Lower leg skin (tissue), 3 donors: ENCODE measurements at regions not wholly inside any gene's neighbourhood (a gene's known extent, or its start where the extent isn't known, plus 50 kb on each side); places are given as distances from the start of the nearest gene placed in this dataset.
"Not testable (repeated sequence)": the region's sequence is repeated elsewhere in the genome, so short reads cannot be mapped to it uniquely, and the experiment has no call there.

ENCODE experiments used
- CTCF ChIP-seq, 3 donors: fragments of 450-650 bp; IDR thresholded peaks; one replicate each; pipeline ENCODE4 v1.5.1; 2016; ENCODE audit warnings: antibody characterized with exemption in 3 of 3, mild to moderate bottlenecking in 3 of 3, moderate library complexity in 2 of 3
- POLR2A ChIP-seq, 2 donors: fragments of 450-650 bp; IDR thresholded peaks; one replicate each; pipeline ENCODE4 v1.6.1; 2016 to 2017; ENCODE audit warnings: antibody characterized with exemption in 2 of 2, mild to moderate bottlenecking in 1 of 2, moderate library complexity in 1 of 2

- not testable (repeated sequence) for TF ChIP-seq CTCF, POLR2A (IDR thresholded peaks at IDR 0.05)
These were observed 344.5 kb upstream of the MAOA start for GRCh38 chrX:43311625-43312024.
